CD8-positive, alpha-beta memory T cell (primary cell): ENCODE measurements at regions not wholly inside any gene's neighbourhood (a gene's known extent, or its start where the extent isn't known, plus 50 kb on each side); places are given as distances from the start of the nearest gene placed in this dataset.

Source experiments
- CTCF ChIA-PET: fragments of 350-600 bp; sonication (Branson Sonifier 250); formaldehyde crosslinking; loops from one replicate; lab custom pipeline; 2021; ENCODE audit warnings: antibody characterized with exemption; lab: Charles Lee
- POLR2A ChIA-PET: fragments of 350-600 bp; sonication (Branson Sonifier 250); formaldehyde crosslinking; loops from one replicate; lab custom pipeline; 2021; ENCODE audit warnings: antibody characterized with exemption; lab: Charles Lee
- DNase-seq, 5 donors: peaks; one replicate each; pipeline versions ENCODE4 v3.0.0 to v3.0.0-alpha.2; 2020 to 2022; ENCODE audit warnings: mixed read lengths in 1 of 5
- H3K27ac ChIP-seq: one replicate; pipeline ENCODE4 v1.7.0; 2013; ENCODE audit warnings: low read depth, mild to moderate bottlenecking, low read length, moderate library complexity
- H3K27me3 ChIP-seq: 2 replicates; pipeline ENCODE4 v1.7.0; 2013; ENCODE audit warnings: low read length, mild to moderate bottlenecking; ENCODE audit not compliant: insufficient read depth, poor library complexity, severe bottlenecking
- H3K36me3 ChIP-seq: 2 replicates; pipeline ENCODE4 v1.7.0; 2013; ENCODE audit warnings: mild to moderate bottlenecking, low read length, moderate library complexity; ENCODE audit not compliant: insufficient read depth
- H3K4me1 ChIP-seq: 2 replicates; pipeline ENCODE4 v1.7.0; 2013; ENCODE audit warnings: mild to moderate bottlenecking, low read length, moderate library complexity; ENCODE audit not compliant: insufficient read depth
- H3K4me3 ChIP-seq: 2 replicates; pipeline ENCODE4 v1.7.0; 2013; ENCODE audit warnings: mild to moderate bottlenecking, low read length
- H3K9me3 ChIP-seq: 2 replicates; pipeline ENCODE4 v1.7.0; 2013; ENCODE audit warnings: mild to moderate bottlenecking, low read length
- H3K27ac Mint-ChIP-seq, 8 donors: one replicate each; pipeline ENCODE4 v1.8.0; 2020 to 2021; ENCODE audit warnings: mixed read lengths in 8 of 8, mild to moderate bottlenecking in 6 of 8, inconsistent platforms in 3 of 8, moderate library complexity in 3 of 8
- H3K27me3 Mint-ChIP-seq, 2 donors: one replicate each; pipeline ENCODE4 v1.8.0; 2020 to 2021; ENCODE audit warnings: mixed read lengths in 2 of 2, mild to moderate bottlenecking in 1 of 2, moderate library complexity in 1 of 2
- H3K36me3 Mint-ChIP-seq, 3 donors: one replicate each; pipeline ENCODE4 v1.8.0; 2020 to 2021; ENCODE audit warnings: mixed read lengths in 3 of 3, inconsistent platforms in 1 of 3, mild to moderate bottlenecking in 1 of 3
- H3K4me1 Mint-ChIP-seq, 3 donors: one replicate each; pipeline ENCODE4 v1.8.0; 2020 to 2021; ENCODE audit warnings: mixed read lengths in 3 of 3, inconsistent platforms in 1 of 3, mild to moderate bottlenecking in 1 of 3
- H3K4me3 Mint-ChIP-seq, 7 donors: one replicate each; pipeline ENCODE4 v1.8.0; 2020 to 2021; ENCODE audit warnings: mixed read lengths in 7 of 7, mild to moderate bottlenecking in 6 of 7, moderate library complexity in 4 of 7, inconsistent platforms in 2 of 7
- H3K9me3 Mint-ChIP-seq, 5 donors: one replicate each; pipeline ENCODE4 v1.8.0; 2020 to 2022; ENCODE audit warnings: mixed read lengths in 5 of 5, mild to moderate bottlenecking in 3 of 5, moderate library complexity in 2 of 5, inconsistent platforms in 1 of 5

DNA sequence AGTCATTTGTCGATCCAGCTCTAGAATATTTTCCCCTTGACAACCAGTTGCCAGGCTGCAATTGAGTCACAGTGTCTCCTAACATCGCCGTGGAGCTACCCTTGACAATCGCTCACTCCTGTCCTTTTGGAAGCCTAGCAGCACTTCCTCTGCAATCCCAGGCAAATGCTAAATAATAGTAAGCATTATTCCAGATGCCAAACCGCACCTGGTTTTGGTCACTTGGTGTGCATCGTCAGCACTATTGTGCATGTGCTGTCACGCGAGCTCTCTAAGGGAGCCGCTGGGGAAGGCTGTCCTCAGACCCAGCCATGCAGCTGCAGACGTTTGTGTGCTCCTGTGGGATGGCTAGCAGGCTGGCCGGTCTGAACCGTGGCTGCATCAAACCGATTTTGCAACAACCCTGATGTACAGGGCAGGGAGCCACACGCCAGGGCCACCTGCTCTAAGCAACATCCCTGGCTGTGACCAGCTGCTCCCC, 549.5 kb upstream of the ID2 start:
- Mint-ChIP-seq H3K36me3 (peaks cover 0 to 17% (median 4%) of the 10 kb centered on the region in 3 donors), H3K4me3 (no peak overlapping the region), H3K9me3 (peaks cover 0 to 8% (median 2%) of the 10 kb centered on the region in 5 donors), H3K4me1 (peaks cover 0 to 2% (median 0%) of the 10 kb centered on the region in 3 donors), H3K27ac (no peak overlapping the region), H3K27me3 (no peaks in the 10 kb centered on the region)
- Histone ChIP-seq H3K4me3 (no peak overlapping the region), H3K27me3 (no peaks in the 10 kb centered on the region), H3K4me1 (no peaks in the 10 kb centered on the region), H3K9me3 (no peaks in the 10 kb centered on the region), H3K36me3 (no peaks in the 10 kb centered on the region), H3K27ac (no peak overlapping the region)
- CTCF ChIA-PET: no interaction called here
- POLR2A ChIA-PET: no interaction called here
- no peak for DNase-seq

GRCh38 chr2:8132879-8133278, 549.0 kb upstream of the ID2 start:
- peaks cover 0 to 2% (median 0%) of the 10 kb centered on the region in 3 donors for H3K4me1 Mint-ChIP-seq
- POLR2A ChIA-PET: no interaction called here
- peaks cover 0 to 7% (median 2%) of the 10 kb centered on the region in 5 donors for H3K9me3 Mint-ChIP-seq
- Histone ChIP-seq H3K9me3 (no peaks in the 10 kb centered on the region), H3K27ac (no peak overlapping the region), H3K4me3 (no peak overlapping the region), H3K27me3 (no peaks in the 10 kb centered on the region), H3K4me1 (no peaks in the 10 kb centered on the region), H3K36me3 (no peaks in the 10 kb centered on the region)
- H3K4me3 Mint-ChIP-seq: peak overlapping the region in 1 of 7 donors; percentile 66
- H3K27me3 Mint-ChIP-seq: no peaks in the 10 kb centered on the region
- no peak for DNase-seq
- peaks cover 0 to 17% (median 4%) of the 10 kb centered on the region in 3 donors for H3K36me3 Mint-ChIP-seq
- no peak overlapping the region for H3K27ac Mint-ChIP-seq
- CTCF ChIA-PET: no interaction called here

- peaks cover 0 to 17% (median 4%) of the 10 kb centered on the region in 3 donors for H3K36me3 Mint-ChIP-seq
- H3K4me3 Mint-ChIP-seq: no peak overlapping the region
- CTCF ChIA-PET: no interaction called here
- Histone ChIP-seq H3K4me1 (no peaks in the 10 kb centered on the region), H3K9me3 (no peaks in the 10 kb centered on the region), H3K36me3 (no peaks in the 10 kb centered on the region), H3K27ac (no peak overlapping the region), H3K4me3 (no peak overlapping the region), H3K27me3 (no peaks in the 10 kb centered on the region)
- H3K27ac Mint-ChIP-seq: no peak overlapping the region
- H3K27me3 Mint-ChIP-seq: no peaks in the 10 kb centered on the region
- no peak for DNase-seq
- peaks cover 0 to 2% (median 0%) of the 10 kb centered on the region in 3 donors for H3K4me1 Mint-ChIP-seq
- peaks cover 0 to 7% (median 2%) of the 10 kb centered on the region in 5 donors for H3K9me3 Mint-ChIP-seq
- POLR2A ChIA-PET: no interaction called here
Measured at GRCh38 chr2:8133363-8133762, 548.5 kb upstream of the ID2 start.

DNA sequence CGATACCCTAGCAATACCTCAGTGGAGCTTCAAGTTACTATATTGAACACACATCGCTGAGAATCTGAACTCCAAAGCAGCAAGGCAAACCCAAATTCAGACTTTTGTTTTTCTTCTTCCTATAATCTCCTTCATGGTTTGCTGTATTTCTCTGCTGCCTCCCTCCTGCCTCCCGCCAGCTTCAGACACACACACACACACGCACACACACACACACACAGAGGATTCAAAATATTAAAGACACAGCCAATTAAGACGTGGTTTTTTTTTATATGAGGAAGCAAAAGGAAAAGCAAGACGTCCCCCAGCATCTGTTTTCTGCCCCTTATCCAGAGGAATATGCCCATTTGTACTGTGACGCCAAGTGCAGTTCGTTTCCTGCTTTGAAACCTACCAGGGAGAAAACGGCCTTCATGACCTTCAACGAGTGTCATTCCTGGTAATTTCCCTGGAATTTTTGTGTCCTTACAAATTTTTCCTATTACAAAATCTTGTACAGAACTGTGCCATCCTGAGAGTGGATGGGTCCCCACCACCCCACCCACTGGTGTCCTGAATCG, 547.9 kb upstream of the ID2 start:
- H3K4me1 ChIP-seq: no peaks in the 10 kb centered on the region
- H3K4me3 ChIP-seq: no peak overlapping the region
- no peaks in the 10 kb centered on the region for H3K27me3 ChIP-seq
- POLR2A ChIA-PET: no interaction called here
- CTCF ChIA-PET: no interaction called here
- Mint-ChIP-seq H3K4me3 (no peak overlapping the region), H3K9me3 (peaks cover 0 to 2% (median 1%) of the 10 kb centered on the region in 5 donors), H3K27ac (no peak overlapping the region), H3K36me3 (peaks cover 0 to 13% (median 2%) of the 10 kb centered on the region in 3 donors), H3K27me3 (no peaks in the 10 kb centered on the region), H3K4me1 (peaks cover 0 to 2% (median 0%) of the 10 kb centered on the region in 3 donors)
- H3K27ac ChIP-seq: no peak overlapping the region
- H3K36me3 ChIP-seq: no peaks in the 10 kb centered on the region
- no peaks in the 10 kb centered on the region for H3K9me3 ChIP-seq
- no peak for DNase-seq

DNA sequence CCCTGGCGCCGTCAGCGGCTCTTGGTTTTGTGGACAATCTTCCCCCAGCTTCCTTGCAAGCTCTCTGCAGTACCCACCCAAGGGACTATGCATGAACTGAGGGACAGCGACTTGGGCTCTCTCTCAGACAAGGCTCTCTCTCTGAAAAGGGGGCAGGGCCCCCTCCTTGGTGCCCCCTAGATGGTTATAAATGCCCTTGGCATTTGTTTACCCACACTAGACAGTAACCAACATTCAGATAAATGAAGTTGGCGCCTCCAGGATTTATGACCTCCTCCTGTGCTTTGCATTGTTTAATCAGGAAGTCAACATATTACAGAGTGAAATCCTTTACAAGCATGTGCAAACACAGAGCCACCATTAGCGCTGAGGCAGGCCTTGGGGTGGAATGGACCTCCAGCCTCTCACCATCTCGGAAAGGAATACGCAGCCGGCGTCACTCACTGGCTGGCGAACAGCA, 547.4 kb upstream of the ID2 start:
- H3K36me3 Mint-ChIP-seq: peaks cover 0 to 13% (median 2%) of the 10 kb centered on the region in 3 donors
- peaks cover 0 to 2% (median 0%) of the 10 kb centered on the region in 3 donors for H3K4me1 Mint-ChIP-seq
- H3K27ac ChIP-seq: no peak overlapping the region
- peaks cover 0 to 2% (median 0%) of the 10 kb centered on the region in 5 donors for H3K9me3 Mint-ChIP-seq
- H3K4me1 ChIP-seq: no peaks in the 10 kb centered on the region
- H3K27me3 ChIP-seq: no peaks in the 10 kb centered on the region
- no peak overlapping the region for H3K4me3 ChIP-seq
- peaks cover 0 to 1% of the 10 kb centered on the region in 2 donors for H3K27me3 Mint-ChIP-seq
- POLR2A ChIA-PET: no interaction called here
- no peak for DNase-seq
- no peak overlapping the region for H3K4me3 Mint-ChIP-seq
- no peaks in the 10 kb centered on the region for H3K36me3 ChIP-seq
- CTCF ChIA-PET: no interaction called here
- H3K27ac Mint-ChIP-seq: peak overlapping the region in 1 of 8 donors; percentile 38
- no peaks in the 10 kb centered on the region for H3K9me3 ChIP-seq

- Mint-ChIP-seq H3K27ac (no peak overlapping the region), H3K9me3 (peaks cover 0 to 2% (median 0%) of the 10 kb centered on the region in 5 donors), H3K36me3 (peaks cover 0 to 13% (median 2%) of the 10 kb centered on the region in 3 donors), H3K4me3 (no peak overlapping the region), H3K4me1 (peaks cover 0 to 5% (median 0%) of the 10 kb centered on the region in 3 donors), H3K27me3 (peaks cover 0 to 1% of the 10 kb centered on the region in 2 donors)
- no peaks in the 10 kb centered on the region for H3K27me3 ChIP-seq
- no peak overlapping the region for H3K27ac ChIP-seq
- no peaks in the 10 kb centered on the region for H3K9me3 ChIP-seq
- no peak for DNase-seq
- no peaks in the 10 kb centered on the region for H3K4me1 ChIP-seq
- H3K36me3 ChIP-seq: no peaks in the 10 kb centered on the region
- H3K4me3 ChIP-seq: no peak overlapping the region
- ChIA-PET POLR2A (no interaction called here), CTCF (no interaction called here)
Measured at GRCh38 chr2:8134985-8135682, 546.7 kb upstream of the ID2 start.

DNA sequence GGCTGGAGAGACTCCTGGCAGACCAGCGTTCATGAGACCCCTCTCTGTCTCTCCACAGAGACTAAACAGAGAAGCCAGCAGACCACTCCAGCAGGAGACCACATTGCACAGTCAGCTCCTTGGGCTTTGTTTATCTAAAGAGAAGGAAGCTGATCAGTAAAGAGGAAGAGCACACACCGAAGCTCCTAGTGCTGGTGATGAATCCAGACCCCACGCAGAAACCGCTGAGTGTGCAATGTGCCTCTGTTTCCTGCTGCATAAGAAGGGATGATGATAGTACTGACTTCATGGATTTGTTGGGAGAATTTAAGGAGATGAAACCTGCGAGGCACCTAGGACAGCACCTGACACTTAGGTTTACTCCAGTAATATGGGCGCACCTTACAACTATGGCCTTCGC, 544.1 kb upstream of the ID2 start:
- peaks cover 0 to 5% (median 0%) of the 10 kb centered on the region in 3 donors for H3K4me1 Mint-ChIP-seq
- no peak overlapping the region for H3K27ac Mint-ChIP-seq
- CTCF ChIA-PET: no interaction called here
- peaks cover 0 to 13% (median 2%) of the 10 kb centered on the region in 3 donors for H3K36me3 Mint-ChIP-seq
- H3K4me3 Mint-ChIP-seq: no peak overlapping the region
- H3K27me3 Mint-ChIP-seq: peaks cover 0 to 1% of the 10 kb centered on the region in 2 donors
- Histone ChIP-seq H3K4me1 (no peaks in the 10 kb centered on the region), H3K36me3 (no peaks in the 10 kb centered on the region), H3K27ac (no peak overlapping the region), H3K27me3 (no peaks in the 10 kb centered on the region), H3K9me3 (no peaks in the 10 kb centered on the region), H3K4me3 (no peak overlapping the region)
- POLR2A ChIA-PET: no interaction called here
- no peak for DNase-seq
- H3K9me3 Mint-ChIP-seq: no peaks in the 10 kb centered on the region

DNA sequence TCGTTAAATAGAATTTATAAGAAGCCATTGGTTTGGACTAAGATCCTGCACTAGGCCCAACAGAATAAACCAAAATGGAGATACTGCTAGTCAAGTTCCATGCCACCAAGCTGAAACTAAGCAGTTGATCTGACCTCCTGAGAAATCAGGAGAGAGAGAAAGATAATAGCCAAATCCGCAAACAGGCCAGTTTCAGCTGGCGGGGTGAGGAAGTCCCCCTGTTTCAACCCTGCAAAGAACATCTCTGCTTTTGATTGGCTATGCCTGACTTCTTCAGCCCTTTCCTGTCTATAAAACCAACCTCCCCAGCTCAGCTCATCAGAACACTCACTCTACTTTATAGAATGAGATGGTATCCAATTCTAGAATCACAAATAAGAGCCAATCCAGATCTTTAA, 543.3 kb upstream of the ID2 start:
- no peaks in the 10 kb centered on the region for H3K9me3 ChIP-seq
- no peaks in the 10 kb centered on the region for H3K27me3 ChIP-seq
- ChIA-PET CTCF (no interaction called here), POLR2A (no interaction called here)
- H3K27ac ChIP-seq: no peak overlapping the region
- no peak overlapping the region for H3K4me3 ChIP-seq
- no peaks in the 10 kb centered on the region for H3K4me1 ChIP-seq
- DNase-seq: no peak
- Mint-ChIP-seq H3K27me3 (peaks cover 0 to 1% of the 10 kb centered on the region in 2 donors), H3K4me1 (peaks cover 0 to 5% (median 0%) of the 10 kb centered on the region in 3 donors), H3K36me3 (peaks cover 0 to 13% (median 2%) of the 10 kb centered on the region in 3 donors), H3K27ac (no peak overlapping the region), H3K9me3 (no peaks in the 10 kb centered on the region), H3K4me3 (no peak overlapping the region)
- no peaks in the 10 kb centered on the region for H3K36me3 ChIP-seq
